ENCODE measurements at regions not wholly inside any gene's neighbourhood (a gene's known extent, or its start where the extent isn't known, plus 50 kb on each side); places are given as distances from the start of the nearest gene placed in this dataset.

DNA sequence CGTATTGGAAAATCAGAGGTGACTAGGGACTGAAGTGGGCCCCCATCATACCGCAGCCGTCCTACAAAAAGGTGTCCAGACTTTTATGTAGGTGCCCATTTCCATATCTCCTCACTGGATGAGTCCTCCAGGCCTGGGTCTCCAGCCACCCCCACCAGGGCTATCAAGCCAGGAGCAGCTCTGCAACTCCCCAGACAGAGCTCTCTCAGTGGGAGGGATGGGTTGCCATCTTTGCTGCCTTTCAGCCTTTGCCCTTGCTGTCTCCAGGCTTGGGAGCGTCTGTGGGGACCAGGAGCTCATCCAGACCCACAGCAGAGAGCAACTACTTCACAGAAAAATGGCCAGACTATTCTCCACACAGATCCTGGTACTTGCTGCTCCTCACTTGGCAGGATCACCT, 802.7 kb upstream of the IGFBP3 start:
- CTCF ChIA-PET = no interaction called here
- no peaks in the 10 kb centered on the region for H3K9me1 ChIP-seq (ENCODE audit: insufficient read depth, low read length)
- H3K36me3 ChIP-seq (ENCODE audit: control insufficient read depth, insufficient read depth, low read length) = no peaks in the 10 kb centered on the region
- H4K20me1 ChIP-seq (ENCODE audit: insufficient read depth, low read length) = no peaks in the 10 kb centered on the region
- H3K18ac ChIP-seq (ENCODE audit: low read depth, low read length) = no peak overlapping the region
- H3K56ac ChIP-seq (ENCODE audit: extremely low read depth, insufficient read depth, low read length) = no peak overlapping the region
- peaks cover 2% of the 10 kb centered on the region; the same call in 1 of the 2 replicates for H3K9me3 ChIP-seq (ENCODE audit: control insufficient read depth, insufficient read depth, low read length)
- H4K91ac ChIP-seq (ENCODE audit: insufficient read depth, low read depth, low read length) = no peak overlapping the region
- POLR2A ChIA-PET (ENCODE audit: unreplicated experiment) = no interaction called here
- BruUV-seq (replicated peaks) = no TSS peak
- H3K9ac ChIP-seq (ENCODE audit: low read depth, low read length) = no peak overlapping the region
- H3K79me1 ChIP-seq (ENCODE audit: low read depth in 1 of 2, low read length in 2 of 2) = no peaks in the 10 kb centered on the region
- H3K4me2 ChIP-seq (ENCODE audit: low read depth, low read length) = no peak overlapping the region
- H2AK5ac ChIP-seq (ENCODE audit: low read depth, low read length) = no peak overlapping the region
- H2BK120ac ChIP-seq (ENCODE audit: low read depth, low read length) = no peak overlapping the region
- no peak for DNase-seq
- no peak overlapping the region for H2BK5ac ChIP-seq (ENCODE audit: low read depth, low read length, poor library complexity, severe bottlenecking)
- no peak overlapping the region for H4K8ac ChIP-seq (ENCODE audit: low read depth in 2 of 2, low read length in 2 of 2)
- no peak overlapping the region for H3K14ac ChIP-seq (replicated peaks; ENCODE audit: low read depth, low read length)
- TF ChIP-seq CHD1 (IDR thresholded peaks at IDR 0.05; ENCODE audit: low read depth, low read length) (no peak), CEBPB (IDR thresholded peaks at IDR 0.05; ENCODE audit: low read depth, low read length) (no peak), RCOR1 (IDR thresholded peaks at IDR 0.05; ENCODE audit: insufficient replicate concordance, low read length) (no peak), POLR2A (IDR thresholded peaks at IDR 0.05; ENCODE audit: low read depth, low read length) (no peak), SMC3 (IDR thresholded peaks at IDR 0.05; ENCODE audit: low read depth, low read length) (no peak), BHLHE40 (IDR thresholded peaks at IDR 0.05; ENCODE audit: low read depth, low read length) (no peak), MAFK (IDR thresholded peaks at IDR 0.05; ENCODE audit: low read depth, low read length) (no peak)
- TF ChIP-seq, protein P1, sequence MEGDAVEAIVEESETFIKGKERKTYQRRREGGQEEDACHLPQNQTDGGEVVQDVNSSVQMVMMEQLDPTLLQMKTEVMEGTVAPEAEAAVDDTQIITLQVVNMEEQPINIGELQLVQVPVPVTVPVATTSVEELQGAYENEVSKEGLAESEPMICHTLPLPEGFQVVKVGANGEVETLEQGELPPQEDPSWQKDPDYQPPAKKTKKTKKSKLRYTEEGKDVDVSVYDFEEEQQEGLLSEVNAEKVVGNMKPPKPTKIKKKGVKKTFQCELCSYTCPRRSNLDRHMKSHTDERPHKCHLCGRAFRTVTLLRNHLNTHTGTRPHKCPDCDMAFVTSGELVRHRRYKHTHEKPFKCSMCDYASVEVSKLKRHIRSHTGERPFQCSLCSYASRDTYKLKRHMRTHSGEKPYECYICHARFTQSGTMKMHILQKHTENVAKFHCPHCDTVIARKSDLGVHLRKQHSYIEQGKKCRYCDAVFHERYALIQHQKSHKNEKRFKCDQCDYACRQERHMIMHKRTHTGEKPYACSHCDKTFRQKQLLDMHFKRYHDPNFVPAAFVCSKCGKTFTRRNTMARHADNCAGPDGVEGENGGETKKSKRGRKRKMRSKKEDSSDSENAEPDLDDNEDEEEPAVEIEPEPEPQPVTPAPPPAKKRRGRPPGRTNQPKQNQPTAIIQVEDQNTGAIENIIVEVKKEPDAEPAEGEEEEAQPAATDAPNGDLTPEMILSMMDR (conservative IDR thresholded peaks at IDR 0.05; ENCODE audit: low read depth, low read length) = no peak
- TF ChIP-seq, protein P2, sequence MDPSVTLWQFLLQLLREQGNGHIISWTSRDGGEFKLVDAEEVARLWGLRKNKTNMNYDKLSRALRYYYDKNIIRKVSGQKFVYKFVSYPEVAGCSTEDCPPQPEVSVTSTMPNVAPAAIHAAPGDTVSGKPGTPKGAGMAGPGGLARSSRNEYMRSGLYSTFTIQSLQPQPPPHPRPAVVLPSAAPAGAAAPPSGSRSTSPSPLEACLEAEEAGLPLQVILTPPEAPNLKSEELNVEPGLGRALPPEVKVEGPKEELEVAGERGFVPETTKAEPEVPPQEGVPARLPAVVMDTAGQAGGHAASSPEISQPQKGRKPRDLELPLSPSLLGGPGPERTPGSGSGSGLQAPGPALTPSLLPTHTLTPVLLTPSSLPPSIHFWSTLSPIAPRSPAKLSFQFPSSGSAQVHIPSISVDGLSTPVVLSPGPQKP (IDR thresholded peaks at IDR 0.05; ENCODE audit: borderline replicate concordance, low read depth, low read length) = no peak
- no peak overlapping the region for H3K4ac ChIP-seq (ENCODE audit: low read depth, low read length)
- H3K23ac ChIP-seq (ENCODE audit: low read depth, low read length) = no peak overlapping the region
- H2AK9ac ChIP-seq (replicated peaks; ENCODE audit: low read depth, low read length, poor library complexity) = no peak overlapping the region
- H2BK15ac ChIP-seq (ENCODE audit: low read depth, low read length) = no peak overlapping the region
- WGBS, 2 experiments (ENCODE audit: extremely low coverage in 2 of 2, insufficient read length in 1 of 2) = 100% methylated on average over 1 of the region's 4 CpGs; no CpG with 5 or more reads in 1 of the 2 experiments
- dilution Hi-C loops (cut with HindIII; ENCODE audit: low sequenced_read_pairs, unreplicated experiment) (no loop called here), intact Hi-C loops (cut with micrococcal nuclease) (no loop called here), in situ Hi-C loops (cut with MboI; ENCODE audit: low sequenced_read_pairs) (no loop called here)
- no peak overlapping the region for H4K5ac ChIP-seq (ENCODE audit: low read depth, low read length)
- no peaks in the 10 kb centered on the region for H3K4me1 ChIP-seq (ENCODE audit: control insufficient read depth, insufficient read depth, low read length)
- H3K4me3 ChIP-seq (ENCODE audit: insufficient read depth, low read depth, low read length) = no peak overlapping the region
- no peak overlapping the region for H2BK20ac ChIP-seq (ENCODE audit: low read depth, low read length)
- H3K27ac ChIP-seq (ENCODE audit: insufficient read depth, low read length) = no peak overlapping the region
- no peak for ATAC-seq (ENCODE audit: low read depth)
- no peaks in the 10 kb centered on the region for H3K27me3 ChIP-seq (ENCODE audit: control insufficient read depth, insufficient read depth, low read length)
- H2AFZ ChIP-seq (replicated peaks; ENCODE audit: low read length, poor library complexity) = no peak overlapping the region

All from IMR-90 (cell line).